HEK293 (cell line): ENCODE measurements at regions not wholly inside any gene's neighbourhood (a gene's known extent, or its start where the extent isn't known, plus 50 kb on each side); places are given as distances from the start of the nearest gene placed in this dataset.

Experiments used
- CTCF ChIA-PET: fragments of 350-600 bp; formaldehyde crosslinking; extraction: SDS; loops from one replicate; lab custom pipeline; 2021; ENCODE audit warnings: antibody characterized with exemption; lab: Yijun Ruan, JAX
- POLR2A ChIA-PET: fragments of 300-600 bp; formaldehyde crosslinking; extraction: SDS; loops from one replicate; lab custom pipeline; 2020; ENCODE audit warnings: antibody characterized with exemption, inconsistent platforms; lab: Yijun Ruan, JAX
- H3K27ac ChIP-seq: fragments of 200-500 bp; sonication (Bioruptor generic); 2 replicates; pipeline ENCODE4 v1.5.1; 2014; ENCODE audit warnings: low read depth, low read length, control low read depth, inconsistent platforms; ENCODE audit errors: extremely low read depth
- H3K36me3 ChIP-seq, 2 experiments: fragments of 200-500 bp in 1 of 2; sonication (Bioruptor generic) in 1 of 2; 1 replicate in 1 of 2; 2 replicates in 1 of 2; pipeline ENCODE4 v1.5.1; 2014 to 2017; ENCODE audit warnings: inconsistent platforms in 2 of 2, low read length in 2 of 2; ENCODE audit not compliant: control insufficient read depth in 2 of 2, insufficient read depth in 1 of 2
- H3K4me1 ChIP-seq: fragments of 200-500 bp; sonication (Bioruptor generic); 2 replicates; pipeline ENCODE4 v1.5.1; 2014; ENCODE audit warnings: mild to moderate bottlenecking, low read length, inconsistent platforms; ENCODE audit not compliant: control insufficient read depth, insufficient read depth
- H3K4me3 ChIP-seq: 2 replicates; pipeline ENCODE4 v1.5.1; 2011; ENCODE audit warnings: low read depth, mild to moderate bottlenecking, control low read depth, low read length, moderate library complexity
- H3K9me3 ChIP-seq: fragments of 200-500 bp; sonication (Bioruptor generic); 2 replicates; pipeline ENCODE4 v1.5.1; 2014; ENCODE audit warnings: low read depth, low read length, inconsistent platforms; ENCODE audit not compliant: control insufficient read depth, insufficient read depth
- GFI1B ChIP-seq: fragments of 450-650 bp; formaldehyde crosslinking; IDR thresholded peaks from 2 replicates; pipeline ENCODE4 v1.5.1; 2016; ENCODE audit warnings: missing biosample characterization, missing genetic modification characterization
- PRDM1 ChIP-seq: fragments of 450-650 bp; formaldehyde crosslinking; IDR thresholded peaks from 2 replicates; pipeline ENCODE4; 2016; ENCODE audit warnings: missing biosample characterization, missing genetic modification characterization
- PRDM2 ChIP-seq: fragments of 450-650 bp; formaldehyde crosslinking; IDR thresholded peaks from 2 replicates; pipeline ENCODE4 v1.5.1; 2016; ENCODE audit warnings: missing biosample characterization, missing genetic modification characterization, borderline replicate concordance
- REST ChIP-seq: fragments of 450-650 bp; formaldehyde crosslinking; IDR thresholded peaks from 2 replicates; pipeline ENCODE4 v1.5.1; 2016; ENCODE audit warnings: missing biosample characterization, missing genetic modification characterization
- YY2 ChIP-seq: fragments of 450-650 bp; formaldehyde crosslinking; IDR thresholded peaks from 2 replicates; pipeline ENCODE4 v1.5.1; 2016; ENCODE audit warnings: missing biosample characterization, missing genetic modification characterization
- ZNF112 ChIP-seq: fragments of 450-650 bp; formaldehyde crosslinking; IDR thresholded peaks from 2 replicates; pipeline ENCODE4 v1.5.0; 2017; ENCODE audit warnings: missing biosample characterization, missing genetic modification characterization
- ZNF132 ChIP-seq: fragments of 450-650 bp; formaldehyde crosslinking; IDR thresholded peaks from 2 replicates; pipeline ENCODE4 v1.5.1; 2017; ENCODE audit warnings: missing biosample characterization, missing genetic modification characterization, borderline replicate concordance
- ZNF18 ChIP-seq: fragments of 450-650 bp; formaldehyde crosslinking; IDR thresholded peaks from 2 replicates; pipeline ENCODE4 v1.5.1; 2016; ENCODE audit warnings: missing biosample characterization, missing genetic modification characterization
- ZNF211 ChIP-seq: fragments of 450-650 bp; formaldehyde crosslinking; IDR thresholded peaks from 2 replicates; pipeline ENCODE4 v1.5.1; 2016; ENCODE audit warnings: low read depth, missing biosample characterization, missing genetic modification characterization
- ZNF239 ChIP-seq: fragments of 450-650 bp; formaldehyde crosslinking; IDR thresholded peaks from 2 replicates; pipeline ENCODE4 v1.5.1; 2016; ENCODE audit warnings: missing biosample characterization, missing genetic modification characterization
- ZNF302 ChIP-seq: fragments of 450-650 bp; formaldehyde crosslinking; IDR thresholded peaks from 2 replicates; pipeline ENCODE4 v1.5.1; 2016; ENCODE audit warnings: missing biosample characterization, missing genetic modification characterization, low read depth
- ZNF324 ChIP-seq: fragments of 450-650 bp; formaldehyde crosslinking; IDR thresholded peaks from 2 replicates; pipeline ENCODE4 v1.5.1; 2016; ENCODE audit warnings: missing biosample characterization, missing genetic modification characterization
- ZNF426 ChIP-seq: fragments of 450-650 bp; formaldehyde crosslinking; IDR thresholded peaks from 2 replicates; pipeline ENCODE4 v1.5.1; 2017; ENCODE audit warnings: missing biosample characterization, missing genetic modification characterization, mild to moderate bottlenecking, inconsistent platforms, moderate library complexity
- ZNF658 ChIP-seq: fragments of 450-650 bp; formaldehyde crosslinking; IDR thresholded peaks from 2 replicates; pipeline ENCODE4; 2016; ENCODE audit warnings: missing biosample characterization, missing genetic modification characterization
- ZNF704 ChIP-seq: fragments of 450-650 bp; formaldehyde crosslinking; IDR thresholded peaks from 2 replicates; pipeline ENCODE4 v1.5.1; 2016; ENCODE audit warnings: missing biosample characterization, missing genetic modification characterization

DNA sequence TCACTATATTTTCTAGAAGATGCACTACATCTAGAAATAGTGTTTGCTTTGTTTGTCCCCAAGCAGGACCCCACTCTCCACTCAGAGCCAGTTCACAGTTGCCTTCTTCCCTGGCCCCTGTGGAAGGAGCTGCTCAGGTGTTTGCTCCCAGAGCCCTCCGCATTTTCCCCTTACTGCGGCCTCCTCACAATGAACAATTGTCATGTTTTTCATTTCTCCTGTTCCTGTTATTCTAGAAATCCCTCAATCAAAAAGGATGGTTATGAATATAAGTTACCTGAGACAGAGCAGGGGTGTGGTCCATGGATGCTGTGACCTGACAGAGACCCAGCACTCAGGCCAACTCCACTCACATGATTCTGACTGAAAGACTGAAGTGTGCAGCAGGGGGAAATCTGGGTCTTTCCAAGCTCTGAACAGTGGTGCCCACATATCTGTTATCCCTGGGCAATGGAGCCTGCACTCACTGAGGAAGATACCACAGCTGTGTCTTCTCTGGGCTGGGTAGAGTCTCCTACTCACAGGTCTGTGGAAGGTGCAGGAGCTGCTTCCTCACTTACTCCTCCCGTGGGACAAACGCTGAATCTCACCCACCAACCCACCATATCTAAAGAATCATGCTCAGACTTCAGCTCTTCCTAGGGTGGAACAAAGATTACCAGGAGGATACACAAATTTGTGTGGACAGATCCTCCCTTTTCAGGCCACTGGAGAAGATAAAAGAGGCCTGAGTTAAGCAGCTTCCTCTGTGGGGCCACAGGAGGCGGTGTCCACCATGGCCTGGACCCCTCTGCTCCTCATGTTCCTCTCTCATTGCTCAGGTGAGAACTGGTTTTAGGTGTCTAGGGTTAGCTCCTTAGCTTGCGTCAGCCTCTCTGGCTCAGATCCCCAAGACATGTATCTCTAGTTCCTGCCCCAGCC, 87.1 kb upstream of the TOP3B start:
- H3K27ac ChIP-seq, result no peak overlapping the region
- POLR2A ChIA-PET, result no interaction called here

More for the DNA sequence above, 87.1 kb upstream of the TOP3B start:
- TF ChIP-seq YY2 (tag by site-specific recombination) (no peak), ZNF18 (no peak), ZNF132 (tag by site-specific recombination) (no peak), ZNF239 (no peak), REST (tag by site-specific recombination) (no peak), ZNF302 (tag by site-specific recombination) (no peak), GFI1B (tag by site-specific recombination) (no peak), ZNF211 (no peak), ZNF426 (tag by site-specific recombination) (no peak), ZNF658 (tag by site-specific recombination) (no peak), PRDM1 (tag by site-specific recombination) (no peak), ZNF324 (tag by site-specific recombination) (no peak), ZNF704 (tag by site-specific recombination) (no peak), ZNF112 (tag by site-specific recombination) (no peak), PRDM2 (tag by site-specific recombination) (no peak)
- TF ChIP-seq, all 188 proteins: peak for 0
- Histone ChIP-seq H3K4me1 (no peaks in the 10 kb centered on the region), H3K4me3 (no peak overlapping the region), H3K9me3 (no peaks in the 10 kb centered on the region), H3K36me3 (no peaks in the 10 kb centered on the region)
- CTCF ChIA-PET, result interaction anchor here (1.0 to 4.6 kb wide), 6 partner anchors 9 to 506 kb away, joined by 3 to 26 read pairs (median 4); no protein-coding TSS in a partner anchor
